ENCODE measurements at regions not wholly inside any gene's neighbourhood (a gene's known extent, or its start where the extent isn't known, plus 50 kb on each side); places are given as distances from the start of the nearest gene placed in this dataset.

DNA sequence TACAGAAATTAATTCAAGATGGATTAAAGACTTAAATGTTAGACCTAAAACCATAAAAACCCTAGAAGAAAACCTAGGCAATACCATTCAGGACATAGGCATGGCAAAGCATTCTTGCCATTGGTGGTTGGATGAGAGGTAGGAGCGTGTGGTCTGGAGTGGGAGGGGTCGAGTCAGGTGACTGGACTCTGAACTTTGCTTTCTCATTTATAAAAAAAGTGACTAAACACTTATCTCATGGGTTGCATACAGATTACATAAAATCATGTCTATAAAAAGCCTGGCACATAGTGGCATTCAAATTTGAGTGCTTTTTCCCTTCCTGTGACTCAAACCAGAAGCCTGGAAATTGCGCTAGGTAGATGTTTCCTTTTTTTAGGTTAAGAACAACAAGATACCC lies 159.7 kb upstream of the SHISA6 start:
- DNase-seq (ENCODE audit: low spot score): no peak

DNA sequence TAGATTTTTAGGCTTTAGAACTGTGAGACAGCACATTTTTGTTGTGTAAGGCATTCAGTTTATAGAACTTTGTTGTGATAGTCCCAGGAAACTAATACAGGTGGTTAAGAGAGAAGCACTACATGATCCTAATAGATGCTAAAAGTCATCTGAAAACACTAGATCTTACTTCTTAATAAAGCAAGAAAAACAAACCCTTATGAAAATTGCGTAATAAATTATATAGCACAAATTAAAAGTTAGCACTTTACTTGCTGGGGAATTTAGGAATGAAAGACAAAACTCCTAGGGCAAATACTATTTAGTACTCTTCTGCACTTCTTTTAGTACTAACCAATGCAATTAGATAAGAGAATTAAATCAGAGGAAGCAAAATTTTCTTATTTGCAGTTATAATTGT lies 163.3 kb upstream of the SHISA6 start:
- no peak for DNase-seq (ENCODE audit: low spot score)

DNA sequence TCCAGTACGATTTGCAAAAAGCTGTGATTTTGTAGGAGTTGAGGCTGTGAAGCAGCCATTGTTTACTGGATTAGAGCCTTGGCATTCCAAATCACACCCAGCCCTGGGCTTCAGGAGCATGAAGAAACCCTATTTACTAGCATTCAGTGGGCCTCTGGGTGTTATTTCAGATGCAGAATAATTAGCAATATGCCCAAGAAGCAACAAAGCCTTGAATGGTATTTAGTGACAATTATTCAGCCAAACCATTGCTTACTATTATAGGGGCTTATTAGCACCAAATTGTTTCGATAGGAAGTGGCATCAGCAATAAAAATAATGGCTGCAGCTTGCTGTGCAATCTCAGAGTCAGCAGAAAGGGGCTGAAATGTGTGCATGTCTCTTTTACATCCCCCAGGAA lies 166.6 kb upstream of the SHISA6 start:
- no peak for DNase-seq (ENCODE audit: low spot score)

DNA sequence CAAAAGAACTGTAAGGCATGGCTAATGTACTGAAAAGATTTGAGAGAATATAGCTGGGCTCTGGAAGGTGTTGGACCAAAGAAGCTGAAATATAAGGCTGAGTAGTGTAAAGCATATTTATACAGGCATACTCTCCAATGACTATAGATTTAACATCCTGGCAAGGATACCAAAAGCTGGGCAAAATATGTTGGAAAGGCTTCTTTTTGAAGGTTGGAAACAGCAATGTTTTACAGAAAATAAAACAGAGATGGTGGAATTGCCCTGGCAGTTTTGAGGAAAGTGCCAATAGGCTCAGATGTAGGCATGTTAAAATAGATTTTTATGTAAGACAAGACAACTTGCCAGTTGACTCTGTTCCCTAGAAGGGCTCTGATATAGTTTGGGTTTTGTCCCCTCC lies 184.1 kb upstream of the SHISA6 start:
- no peak for DNase-seq (ENCODE audit: low spot score)

DNA sequence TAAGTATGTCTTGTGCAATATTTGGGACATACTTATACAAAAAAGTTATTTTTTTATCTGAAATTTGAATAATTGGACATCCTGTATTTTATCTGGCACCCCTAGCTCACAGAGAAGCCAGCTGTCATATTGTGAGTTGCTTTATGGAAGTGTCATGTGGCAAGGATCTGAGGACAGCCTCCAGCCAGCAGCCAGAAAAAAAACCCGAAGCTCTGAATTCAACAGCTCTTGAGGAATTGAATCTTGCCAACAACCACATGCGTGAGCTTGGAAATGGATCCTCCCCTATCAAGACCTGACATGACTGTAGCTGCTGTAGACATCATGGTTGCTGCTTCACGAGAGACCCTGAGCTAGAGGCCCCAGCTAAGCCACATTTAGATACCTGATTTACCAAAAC lies 187.2 kb upstream of the SHISA6 start:
- no peak for DNase-seq (ENCODE audit: low spot score)

DNA sequence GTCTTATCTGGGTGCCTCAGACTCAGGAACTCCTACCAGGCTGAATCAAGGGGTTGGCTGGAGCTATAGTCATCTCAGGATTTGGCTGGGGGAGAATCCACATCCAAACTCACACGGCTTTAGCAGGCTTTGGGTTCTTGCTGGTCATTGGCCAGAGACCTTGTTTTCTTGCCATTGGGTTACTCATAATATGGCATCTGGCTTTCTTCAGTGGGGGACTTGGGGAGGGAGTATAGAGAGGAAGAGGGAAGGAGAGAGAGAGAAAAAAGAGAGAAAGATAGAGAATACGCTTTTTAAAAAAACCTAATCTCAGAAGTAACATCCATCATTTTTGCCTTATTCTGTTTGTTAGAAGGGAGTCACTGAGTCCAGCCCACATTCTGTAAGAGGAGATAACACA lies 191.5 kb upstream of the SHISA6 start:
- no peak for DNase-seq (ENCODE audit: low spot score)

DNA sequence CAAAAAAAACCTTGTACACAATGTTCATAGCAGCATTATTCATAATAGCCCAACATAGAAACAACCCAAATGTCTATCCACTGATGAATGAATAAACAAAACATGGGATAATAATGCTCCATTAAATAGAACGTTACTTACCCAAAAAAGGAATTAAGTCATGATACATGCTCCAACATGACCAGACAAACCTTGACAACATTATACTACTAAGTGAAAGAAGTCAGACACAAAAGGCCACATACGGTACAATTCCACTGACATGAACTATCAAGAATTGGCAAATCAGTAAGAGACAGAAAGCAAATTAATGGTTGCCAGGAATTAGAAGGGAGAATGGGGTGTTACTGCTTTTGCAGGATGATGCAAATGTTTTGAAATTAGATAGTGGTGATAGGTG lies 193.8 kb upstream of the SHISA6 start:
- DNase-seq (ENCODE audit: low spot score): no peak

DNA sequence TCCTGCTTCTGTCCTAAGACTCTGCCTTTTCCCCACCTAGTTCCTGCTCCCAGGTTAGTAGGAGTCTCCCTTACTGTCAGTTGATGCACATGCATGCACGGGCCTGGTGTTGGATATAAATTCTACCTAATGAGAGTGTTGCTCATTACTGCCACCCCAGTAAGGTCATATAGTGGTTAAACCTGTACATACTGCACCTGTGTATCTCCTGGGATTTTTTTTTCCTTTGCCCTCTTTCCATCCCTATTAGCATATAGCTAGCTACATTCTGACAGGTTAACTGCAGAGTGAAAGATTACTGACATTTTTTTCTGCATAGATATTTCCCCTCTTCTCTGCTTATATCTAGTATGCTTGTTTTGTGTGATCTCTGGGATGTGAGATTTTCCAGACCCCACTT lies 201.5 kb upstream of the PIRT start:
- DNase-seq (ENCODE audit: low spot score): no peak

DNA sequence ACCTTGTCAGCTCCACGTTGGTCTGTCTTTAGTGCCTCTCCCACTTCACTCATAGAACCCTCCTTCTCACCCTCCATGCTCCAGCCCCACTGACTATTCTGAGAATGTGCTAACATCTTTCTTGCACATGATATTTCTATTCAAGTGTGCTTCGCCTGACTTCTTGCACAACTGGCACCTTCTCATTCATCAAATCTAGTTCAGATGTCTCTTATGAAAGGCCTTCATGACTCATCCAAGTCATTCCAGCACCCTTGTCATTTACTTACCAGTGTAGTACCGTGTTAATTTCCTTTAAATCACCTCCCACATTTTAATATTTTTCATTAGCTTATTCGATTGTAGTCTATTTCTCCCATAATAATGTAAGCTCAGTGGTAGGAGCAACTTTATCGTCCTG lies 197.8 kb upstream of the PIRT start:
- no peak for DNase-seq (ENCODE audit: low spot score)

DNA sequence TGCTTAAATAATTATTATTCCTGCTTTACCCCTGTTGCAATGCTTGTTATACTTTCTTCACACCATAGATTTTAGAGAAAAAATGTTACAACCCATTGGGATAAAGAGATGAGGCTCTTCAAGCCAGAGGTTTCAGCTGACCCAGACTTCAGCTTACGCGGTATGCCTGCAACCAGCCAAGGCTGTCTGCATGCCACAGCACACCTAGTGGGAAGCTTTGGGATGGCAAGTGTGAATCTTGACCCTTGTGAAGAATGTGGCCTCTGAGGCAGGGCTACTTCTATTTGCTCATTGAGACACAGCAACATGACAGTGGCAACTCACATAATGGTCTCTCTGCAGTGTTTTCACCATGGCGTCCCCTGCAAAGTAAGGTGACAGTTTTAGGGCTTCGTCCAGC lies 193.9 kb upstream of the PIRT start:
- DNase-seq (ENCODE audit: low spot score): no peak

DNA sequence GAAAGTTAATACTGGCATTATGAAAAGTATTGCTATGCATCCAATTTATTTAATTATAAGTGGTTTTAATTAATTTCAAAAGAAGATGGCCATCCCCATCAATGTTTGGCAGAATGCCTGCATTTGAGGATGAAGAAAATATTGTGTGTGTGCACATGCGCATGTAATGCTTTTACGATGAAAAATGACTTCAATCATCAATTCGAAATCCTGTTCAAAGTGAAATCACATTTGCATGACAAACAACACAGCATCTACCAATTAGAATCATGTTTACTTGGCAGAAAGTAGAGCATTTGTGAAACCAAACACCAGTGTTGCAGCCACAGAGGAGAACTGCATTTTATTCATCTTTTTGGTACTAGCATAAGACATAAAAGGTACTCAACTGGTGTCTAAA lies 191.9 kb upstream of the PIRT start:
- DNase-seq (ENCODE audit: low spot score): no peak

DNA sequence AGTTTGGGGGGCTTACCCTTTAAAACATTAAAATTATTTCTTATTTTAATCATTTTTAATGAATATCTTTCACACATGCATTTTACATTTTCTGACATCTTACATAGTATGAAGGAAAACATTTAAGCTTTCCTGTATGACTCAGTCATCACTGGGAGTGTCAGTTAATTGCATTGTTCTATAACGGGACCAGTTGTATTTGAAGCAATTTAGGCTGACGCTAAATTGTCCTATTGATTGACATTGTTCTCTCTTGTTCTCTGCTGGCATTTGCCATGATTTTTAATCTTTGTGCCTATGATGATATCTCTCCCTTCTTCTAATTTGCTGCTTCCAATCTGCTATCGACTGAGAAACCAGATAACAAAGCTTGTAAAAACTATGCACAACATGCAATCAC lies 190.5 kb upstream of the PIRT start:
- DNase-seq (ENCODE audit: low spot score): no peak

DNA sequence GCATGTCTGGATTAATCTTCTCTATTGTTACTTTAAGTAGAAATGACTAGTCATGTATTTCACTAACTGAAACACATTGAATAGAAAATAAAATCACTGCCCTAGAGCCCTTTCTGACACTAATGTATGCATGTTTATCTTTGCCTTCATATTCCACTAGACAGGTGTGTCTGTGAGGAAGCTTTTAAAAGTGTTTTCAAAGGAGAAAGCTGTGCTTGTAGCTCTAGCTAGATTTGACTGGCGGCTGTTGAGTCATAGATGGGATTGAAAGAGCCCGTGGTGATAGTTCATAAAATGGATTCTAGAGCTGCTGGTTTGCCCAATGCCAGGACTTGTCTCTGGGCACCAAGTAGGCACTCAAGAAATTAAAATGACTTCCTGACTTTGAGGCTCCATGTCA lies 189.0 kb upstream of the PIRT start:
- no peak for DNase-seq (ENCODE audit: low spot score)

DNA sequence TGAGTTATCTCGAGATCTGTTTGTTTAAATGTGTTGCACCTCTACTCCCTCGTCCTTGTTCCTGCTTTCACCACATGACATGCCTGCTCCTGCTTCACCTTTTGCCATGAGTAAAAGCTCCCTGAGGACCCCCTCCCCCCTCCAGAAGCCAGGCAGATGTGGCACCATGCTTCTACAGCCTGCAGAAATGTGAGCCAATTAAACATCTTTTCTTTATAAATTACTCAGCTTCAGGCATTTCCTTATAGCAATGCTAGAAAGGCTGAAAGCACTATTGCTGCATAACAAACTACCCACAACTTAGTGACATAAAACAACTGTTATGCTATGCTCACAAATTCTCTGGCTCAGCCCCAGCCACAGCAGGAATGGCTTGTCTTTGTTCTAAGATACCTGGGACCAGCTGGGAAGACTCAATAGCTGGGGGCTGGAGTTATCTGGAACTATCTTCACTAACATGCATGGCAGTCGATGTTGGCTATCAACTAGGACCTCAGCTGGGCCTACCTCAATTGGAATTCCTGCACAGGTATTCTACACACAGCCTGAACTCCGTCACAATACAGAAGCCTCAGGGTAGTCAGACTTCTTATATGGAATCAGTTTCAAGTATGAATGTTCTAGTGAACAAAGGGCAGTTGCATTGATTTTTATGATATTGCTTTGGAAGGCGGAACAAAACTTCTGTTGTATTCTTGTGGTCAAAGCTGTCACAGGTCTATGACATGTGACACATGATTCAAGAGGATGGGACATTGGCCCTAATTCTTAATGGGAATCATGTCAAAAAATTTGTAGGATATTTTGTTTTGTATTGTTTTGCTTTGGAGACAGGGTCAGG lies 186.0 kb upstream of the PIRT start:
- no peak for DNase-seq (ENCODE audit: low spot score)

DNA sequence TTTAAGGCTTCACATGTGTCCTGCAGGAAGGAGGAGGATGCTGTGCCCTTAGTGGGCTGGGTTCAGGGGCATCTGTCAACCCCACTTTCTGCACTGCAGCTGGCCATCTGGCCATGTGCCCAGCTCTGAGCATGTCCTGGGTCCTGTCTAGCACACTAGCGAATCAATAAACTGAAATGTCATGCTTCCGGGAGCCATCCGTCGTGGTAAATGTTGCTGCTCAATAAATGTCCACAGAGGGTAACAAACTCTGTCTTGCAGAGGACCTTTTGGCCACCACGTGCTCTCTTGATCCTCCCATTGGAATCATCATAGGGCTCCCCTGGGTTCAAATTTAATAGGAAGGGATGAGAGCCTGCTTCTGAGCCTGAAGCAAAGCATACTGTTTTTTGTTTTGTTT lies 168.6 kb upstream of the PIRT start:
- no peak for DNase-seq (ENCODE audit: low spot score)

DNA sequence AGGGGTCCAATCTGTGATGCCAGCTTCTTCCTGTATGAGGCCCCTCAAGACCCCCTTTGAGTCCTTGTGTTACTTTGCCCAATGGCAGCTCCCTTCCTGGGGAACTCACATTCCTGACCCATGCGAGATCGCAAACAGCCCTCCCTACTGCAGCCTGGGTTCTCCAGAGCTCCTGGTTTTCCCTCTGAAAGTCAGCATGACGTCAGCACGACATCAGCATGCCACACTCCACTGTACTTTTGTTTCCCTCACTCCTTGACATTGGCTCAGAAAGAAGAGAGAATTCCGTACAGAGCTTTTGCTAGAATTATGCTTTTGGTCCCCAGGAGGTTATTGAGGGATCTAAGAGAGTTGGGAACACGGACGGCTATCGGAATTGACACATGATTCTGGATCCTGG lies 168.1 kb upstream of the PIRT start:
- no peak for DNase-seq (ENCODE audit: low spot score)

DNA sequence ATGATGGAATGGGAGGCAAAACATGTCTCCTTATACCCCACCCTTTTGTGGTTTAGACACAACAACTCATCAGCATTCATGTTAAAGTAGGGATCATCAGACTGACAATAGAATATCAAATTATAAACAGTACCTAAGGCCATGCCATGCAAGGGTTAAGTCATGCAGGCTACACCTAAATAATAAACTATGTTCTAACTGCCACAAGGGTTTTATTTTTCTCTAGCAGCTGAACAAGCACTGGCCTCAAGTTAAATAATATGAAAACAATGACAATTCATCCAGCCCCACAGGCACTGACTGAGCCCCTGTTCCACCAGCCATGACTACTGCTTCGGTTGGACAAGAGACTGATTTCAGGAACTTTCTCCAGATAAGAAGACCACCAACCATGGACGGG lies 164.5 kb upstream of the PIRT start:
- DNase-seq (ENCODE audit: low spot score): no peak

DNA sequence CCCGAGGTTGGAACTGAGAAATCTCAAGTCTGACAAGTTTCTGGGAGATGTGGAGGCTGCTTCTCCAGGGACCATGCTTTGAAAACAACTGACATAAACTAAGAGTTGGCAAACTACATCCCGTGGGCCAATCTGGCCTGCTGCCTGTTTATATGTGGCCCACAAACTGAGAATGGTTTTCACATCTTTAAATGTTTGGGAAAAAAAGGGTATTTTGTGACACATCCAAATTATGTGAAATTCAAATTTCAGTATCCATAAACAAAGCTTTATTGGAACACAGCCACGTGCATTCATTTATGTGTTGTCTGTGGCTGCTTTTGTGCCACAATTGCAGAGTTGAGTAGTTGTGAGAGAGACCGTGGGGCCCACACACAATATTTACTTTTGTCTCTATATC lies 163.8 kb upstream of the PIRT start:
- no peak for DNase-seq (ENCODE audit: low spot score)

DNA sequence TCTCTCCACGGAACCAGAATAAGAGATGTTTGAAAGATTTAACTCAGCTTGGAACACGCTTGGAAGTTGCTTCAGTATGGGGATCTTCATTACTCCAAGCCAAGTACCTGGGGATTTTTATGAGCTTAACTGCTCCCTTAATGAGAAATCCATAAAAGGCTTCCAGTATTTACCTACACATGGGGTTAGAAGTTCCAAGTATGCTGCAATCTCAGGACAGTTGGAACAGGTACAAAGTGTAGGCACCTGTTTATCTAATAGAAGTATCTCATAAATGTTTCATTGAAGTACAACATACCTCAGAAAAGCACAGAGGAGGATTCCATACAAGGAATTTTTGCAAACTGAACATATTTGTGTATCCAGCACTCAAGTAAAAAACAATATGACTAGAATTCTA lies 161.6 kb upstream of the PIRT start:
- no peak for DNase-seq (ENCODE audit: low spot score)

DNA sequence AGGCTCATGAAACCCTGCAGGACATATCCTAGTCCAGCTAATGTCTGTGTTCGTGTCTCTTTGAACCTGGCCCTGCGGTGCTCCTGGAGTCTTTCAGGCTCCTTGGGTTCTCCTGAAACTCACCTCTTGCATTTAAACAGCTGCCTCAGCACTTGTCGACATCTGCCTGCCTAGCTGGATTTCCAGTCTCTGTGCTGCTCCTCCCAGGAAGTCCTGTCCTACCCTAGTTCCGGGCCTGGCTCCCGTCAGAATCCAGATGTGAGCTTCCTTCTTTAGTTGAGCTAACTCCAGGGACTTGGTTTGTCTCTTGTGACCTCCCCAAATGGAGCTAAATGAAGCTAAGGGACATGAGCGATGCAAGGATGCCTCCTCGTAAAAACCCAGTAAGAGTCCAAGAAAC lies 155.2 kb upstream of the PIRT start:
- DNase-seq (ENCODE audit: low spot score): no peak

DNA sequence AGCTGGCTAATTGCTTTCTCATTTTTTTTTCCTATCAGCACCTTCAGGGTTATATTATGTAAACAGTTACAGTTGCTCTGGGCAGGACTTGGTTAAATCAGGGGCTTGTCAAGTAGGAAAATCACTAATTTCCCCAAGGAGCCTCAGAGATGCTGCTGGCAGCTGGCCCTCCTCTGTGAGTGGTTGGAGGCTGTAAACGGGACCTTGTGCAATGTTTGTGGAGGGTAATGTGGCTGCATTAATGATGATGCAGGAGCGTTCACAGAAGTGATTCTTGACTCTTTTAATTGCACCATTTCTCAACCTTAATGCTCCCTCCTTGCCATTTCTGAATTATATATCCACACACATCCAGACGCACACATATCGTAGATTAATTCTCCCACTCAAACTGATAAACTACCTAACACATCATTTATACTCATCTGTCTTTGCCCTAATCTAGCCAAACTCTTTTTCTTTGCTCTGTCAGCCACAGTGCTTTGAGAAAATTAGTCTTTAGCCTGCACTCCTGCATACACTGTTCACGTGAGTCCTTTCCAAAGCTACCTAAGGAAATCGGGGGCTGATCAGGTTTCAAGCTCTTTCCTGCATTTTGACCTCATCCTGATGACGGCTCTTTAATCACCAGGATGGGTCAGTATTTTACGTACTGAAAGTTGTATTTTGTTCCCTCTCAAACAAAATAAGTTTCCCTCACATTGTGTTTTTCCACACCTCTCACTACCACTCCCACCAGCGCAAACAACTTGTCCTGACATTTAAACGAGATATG lies 154.4 kb upstream of the PIRT start:
- DNase-seq (ENCODE audit: low spot score): no peak

DNA sequence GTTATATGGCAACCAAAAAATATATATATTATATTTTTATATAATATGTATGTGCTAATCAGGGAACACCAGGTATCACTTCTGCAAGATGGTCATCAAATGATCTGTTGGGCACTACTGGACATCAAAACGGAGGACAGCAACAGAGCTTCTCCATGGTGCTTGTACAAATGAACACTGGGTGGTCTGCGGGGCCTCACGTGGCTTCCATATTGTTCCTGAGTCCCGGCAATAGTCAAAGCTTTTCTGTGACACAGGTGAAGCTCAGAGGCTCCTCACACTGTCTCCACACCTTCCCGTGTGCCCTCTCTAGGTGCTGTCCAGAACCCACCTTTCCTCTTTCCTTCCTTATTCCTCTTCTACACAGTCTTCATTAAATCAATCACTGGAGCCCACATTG lies 149.9 kb upstream of the PIRT start:
- DNase-seq (ENCODE audit: low spot score): no peak

DNA sequence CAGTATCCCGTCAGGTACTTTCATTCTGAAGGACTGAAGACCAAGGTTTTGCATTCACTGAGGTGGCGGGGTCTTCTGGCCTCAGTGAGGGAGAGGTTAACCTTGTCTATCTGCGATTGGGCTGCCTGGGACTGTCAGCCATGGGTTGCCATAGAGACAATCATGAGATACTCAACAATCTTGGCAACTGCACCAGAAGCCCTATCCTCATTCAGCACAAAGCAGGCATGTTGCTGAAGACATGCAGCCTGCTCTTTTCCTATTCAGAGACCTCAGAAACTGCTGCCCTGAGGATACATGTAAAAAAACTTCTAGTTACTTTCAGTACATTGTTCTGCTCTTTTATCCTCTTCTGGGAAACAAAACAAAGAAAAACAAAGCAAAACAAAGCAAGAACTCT lies 146.3 kb upstream of the PIRT start:
- DNase-seq (ENCODE audit: low spot score): no peak

DNA sequence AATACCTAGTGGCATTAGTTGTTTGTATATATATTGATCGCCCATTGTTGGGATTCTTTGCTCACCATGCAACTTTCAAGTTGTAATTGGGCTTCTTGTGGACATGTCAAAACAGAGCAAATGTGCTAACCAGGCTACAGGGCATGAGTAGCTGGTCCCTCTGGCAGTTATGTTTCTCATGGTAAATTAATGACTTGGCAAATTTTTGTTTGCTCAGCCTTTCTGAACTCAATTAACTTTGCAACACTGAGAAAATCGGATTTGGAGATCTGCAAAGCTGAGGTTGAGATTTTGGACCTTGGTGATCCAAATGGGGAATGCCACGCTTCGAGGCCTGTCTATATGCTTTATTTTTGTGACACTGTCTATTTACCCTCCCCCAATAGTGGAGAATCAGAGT lies 138.5 kb upstream of the PIRT start:
- no peak for DNase-seq (ENCODE audit: low spot score)
